Testis (tissue), 2 donors: ENCODE measurements at regions not wholly inside any gene's neighbourhood (a gene's known extent, or its start where the extent isn't known, plus 50 kb on each side); places are given as distances from the start of the nearest gene placed in this dataset.

ENCODE experiments used
- DNase-seq: peaks from one replicate; pipeline ENCODE4 v3.0.0-alpha.2; 2019
- H3K27ac ChIP-seq, 2 donors: fragments of 200-600 bp; sonication (generic); one replicate each; pipeline ENCODE4 v1.5.1; 2019
- H3K27me3 ChIP-seq: fragments of 200-600 bp; sonication (generic); one replicate; pipeline ENCODE4 v1.5.1; 2019
- H3K36me3 ChIP-seq: fragments of 200-600 bp; sonication (generic); one replicate; pipeline ENCODE4 v1.5.1; 2017; ENCODE audit warnings: low read depth; ENCODE audit errors: missing control alignments
- H3K4me1 ChIP-seq: fragments of 200-600 bp; sonication (generic); one replicate; pipeline ENCODE4 v1.5.1; 2019
- H3K4me3 ChIP-seq, 2 donors: fragments of 200-600 bp; sonication (generic); one replicate each; pipeline ENCODE4 v1.5.1; 2017 to 2019
- H3K9me3 ChIP-seq: fragments of 200-600 bp; sonication (generic); one replicate; pipeline ENCODE4 v1.5.1; 2017
- CTCF ChIP-seq, 3 experiments: fragments of 450-650 bp in 2 of 3; fragments of 200-600 bp in 1 of 3; sonication (generic) in 1 of 3; IDR thresholded peaks; one replicate each; pipeline ENCODE4 v1.5.1; 2016 to 2019; ENCODE audit warnings: antibody characterized with exemption in 3 of 3, mild to moderate bottlenecking in 2 of 3, moderate library complexity in 1 of 3
- POLR2A ChIP-seq: fragments of 450-650 bp; IDR thresholded peaks from one replicate; pipeline ENCODE4 v1.6.1; 2017; ENCODE audit warnings: antibody characterized with exemption, mild to moderate bottlenecking, moderate library complexity
- WGBS, 2 donors: methylation state at CpG; one replicate each; pipeline ENCODE4 v1.1.5; 2018; 5-methylcytosine and 5-hydroxymethylcytosine counted together
- intact Hi-C: fragments of 100-400 bp; cut with DNase I; formaldehyde crosslinking; loops from one replicate; pipeline ENCODE4 v1.15.1; 2023; ENCODE audit warnings: low total_unique reads

DNA sequence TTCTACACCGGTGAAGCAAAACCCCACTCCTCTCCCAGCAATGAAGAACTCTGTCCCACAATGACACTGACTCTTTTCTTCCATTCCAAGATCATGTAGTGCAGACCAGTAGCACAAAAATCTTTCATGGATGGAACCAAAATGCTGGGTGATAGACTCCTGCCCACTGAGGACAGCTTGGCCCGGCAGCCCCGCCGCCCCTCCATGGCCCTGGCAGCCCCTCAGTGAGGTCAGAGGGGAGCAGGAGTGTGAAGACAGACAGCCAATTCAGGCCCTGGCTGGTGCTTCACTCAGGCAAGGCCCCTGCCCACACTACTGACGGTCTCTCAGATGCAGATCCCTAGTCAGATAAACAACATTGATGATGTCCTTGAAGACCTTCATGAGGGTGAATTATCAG, 131.9 kb upstream of the SYNDIG1 start:
- Histone ChIP-seq H3K36me3 (no peaks in the 10 kb centered on the region), H3K4me3 (no peak overlapping the region), H3K27ac (no peak overlapping the region), H3K27me3 (no peaks in the 10 kb centered on the region), H3K4me1 (no peaks in the 10 kb centered on the region), H3K9me3 (no peaks in the 10 kb centered on the region)
- TF ChIP-seq CTCF (IDR thresholded peaks at IDR 0.05) (no peak), POLR2A (no peak)
- intact Hi-C loops, result no loop called here
- no peak for DNase-seq
- 83 to 85% methylated on average over 5 of the region's 5 CpGs for WGBS, 2 donors

DNA sequence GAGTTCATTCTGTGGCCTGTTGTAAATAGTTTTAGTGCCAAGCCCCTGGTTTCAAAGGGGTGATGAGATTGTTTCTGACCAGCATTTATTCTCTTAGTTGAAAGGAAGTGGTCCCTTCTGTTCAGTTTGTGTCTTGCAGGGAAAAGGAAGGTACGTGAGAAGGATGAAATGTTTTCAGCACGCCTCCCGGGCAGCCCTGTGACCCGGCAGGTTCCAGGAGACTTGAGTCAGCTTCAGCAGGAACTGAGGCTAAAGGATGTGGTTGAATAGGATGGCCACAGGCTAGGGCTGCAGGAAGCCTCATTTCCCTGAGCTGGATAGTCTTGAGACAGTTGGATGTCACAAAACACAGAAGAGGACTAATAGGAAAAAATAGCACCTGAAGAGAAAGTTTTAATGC, 132.4 kb upstream of the SYNDIG1 start:
- Histone ChIP-seq H3K27me3 (no peaks in the 10 kb centered on the region), H3K4me3 (no peak overlapping the region), H3K36me3 (no peaks in the 10 kb centered on the region), H3K27ac (no peak overlapping the region), H3K9me3 (no peaks in the 10 kb centered on the region), H3K4me1 (no peaks in the 10 kb centered on the region)
- intact Hi-C loops, result no loop called here
- DNase-seq, result no peak
- WGBS, 2 donors, result 65 to 68% methylated on average over 4 of the region's 4 CpGs
- no peak for TF ChIP-seq CTCF (IDR thresholded peaks at IDR 0.05)

- WGBS, 2 donors, result 85 to 89% methylated on average over 2 of the region's 2 CpGs
- intact Hi-C loops, result no loop called here
Measured at GRCh38 chr20:24334830-24335229, 134.6 kb upstream of the SYNDIG1 start.

GRCh38 chr20:24332956-24333355, 136.5 kb upstream of the SYNDIG1 start:
- no peak for DNase-seq
- H3K9me3 ChIP-seq, result no peaks in the 10 kb centered on the region
- intact Hi-C loops, result no loop called here
- H3K4me1 ChIP-seq, result no peaks in the 10 kb centered on the region
- no peaks in the 10 kb centered on the region for H3K27me3 ChIP-seq
- no peak overlapping the region for H3K4me3 ChIP-seq
- no peaks in the 10 kb centered on the region for H3K36me3 ChIP-seq
- H3K27ac ChIP-seq, result no peak overlapping the region
- TF ChIP-seq POLR2A, result no peak
- no peak for TF ChIP-seq CTCF (IDR thresholded peaks at IDR 0.05)

More at GRCh38 chr20:24334830-24335229, 134.6 kb upstream of the SYNDIG1 start:
- no peak for DNase-seq
- no peaks in the 10 kb centered on the region for H3K4me1 ChIP-seq
- H3K4me3 ChIP-seq, result no peak overlapping the region
- TF ChIP-seq POLR2A, result no peak
- TF ChIP-seq CTCF (IDR thresholded peaks at IDR 0.05), result no peak
- no peaks in the 10 kb centered on the region for H3K36me3 ChIP-seq
- H3K27me3 ChIP-seq, result no peaks in the 10 kb centered on the region
- H3K27ac ChIP-seq, result no peak overlapping the region
- H3K9me3 ChIP-seq, result no peaks in the 10 kb centered on the region

- Histone ChIP-seq H3K9me3 (no peaks in the 10 kb centered on the region), H3K27ac (no peak overlapping the region), H3K4me1 (no peaks in the 10 kb centered on the region), H3K27me3 (no peaks in the 10 kb centered on the region), H3K36me3 (no peaks in the 10 kb centered on the region), H3K4me3 (no peak overlapping the region)
- TF ChIP-seq CTCF (IDR thresholded peaks at IDR 0.05) (no peak), POLR2A (no peak)
- intact Hi-C loops, result no loop called here
- 80 to 94% methylated on average over 4 of the region's 4 CpGs for WGBS, 2 donors
- no peak for DNase-seq
Measured at GRCh38 chr20:24331939-24332338, 137.5 kb upstream of the SYNDIG1 start.
